ENCODE measurements at regions not wholly inside any gene's neighbourhood (a gene's known extent, or its start where the extent isn't known, plus 50 kb on each side); places are given as distances from the start of the nearest gene placed in this dataset.
"Not testable (repeated sequence)": the region's sequence is repeated elsewhere in the genome, so short reads cannot be mapped to it uniquely, and the experiment has no call there.

- no peak for ATAC-seq
Measured at GRCh38 chrX:39484159-39485068, 613.3 kb downstream of the BCOR start.

- no peak for ATAC-seq
Measured at GRCh38 chrX:39487166-39487968, 610.4 kb downstream of the BCOR start.

- no peak for ATAC-seq
Measured at GRCh38 chrX:39487969-39488330, 609.8 kb downstream of the BCOR start.

GRCh38 chrX:39491548-39492297, 606.0 kb downstream of the BCOR start:
- ATAC-seq = no peak

GRCh38 chrX:39492497-39493162, 605.1 kb downstream of the BCOR start:
- ATAC-seq = no peak

- no peak for ATAC-seq
Measured at GRCh38 chrX:39493168-39493567, 604.6 kb downstream of the BCOR start.

GRCh38 chrX:39497117-39497516, 600.6 kb downstream of the BCOR start:
- not testable (repeated sequence) for ATAC-seq

GRCh38 chrX:39497702-39498265, 600.0 kb downstream of the BCOR start:
- no peak for ATAC-seq

GRCh38 chrX:39499996-39500395, 597.8 kb downstream of the BCOR start:
- no peak for ATAC-seq

- no peak for ATAC-seq
Measured at GRCh38 chrX:39501822-39502221, 595.9 kb downstream of the BCOR start.

GRCh38 chrX:39502486-39502885, 595.3 kb downstream of the BCOR start:
- ATAC-seq = no peak

GRCh38 chrX:39504227-39504626, 593.5 kb downstream of the BCOR start:
- ATAC-seq = no peak

- no peak for ATAC-seq
Measured at GRCh38 chrX:39504850-39505259, 592.9 kb downstream of the BCOR start.

- no peak for ATAC-seq
Measured at GRCh38 chrX:39506131-39506530, 591.6 kb downstream of the BCOR start.

GRCh38 chrX:39507034-39507433, 590.7 kb downstream of the BCOR start:
- no peak for ATAC-seq

GRCh38 chrX:39507617-39508299, 590.0 kb downstream of the BCOR start:
- ATAC-seq = no peak

- ATAC-seq = no peak
Measured at GRCh38 chrX:39508300-39508692, 589.5 kb downstream of the BCOR start.

GRCh38 chrX:39509157-39509556, 588.6 kb downstream of the BCOR start:
- no peak for ATAC-seq

- ATAC-seq = no peak
Measured at GRCh38 chrX:39513836-39514235, 583.9 kb downstream of the BCOR start.

GRCh38 chrX:39514801-39515200, 583.0 kb downstream of the BCOR start:
- ATAC-seq = no peak

- no peak for ATAC-seq
Measured at GRCh38 chrX:39516427-39516841, 581.3 kb downstream of the BCOR start.

Measured in esophagus mucosa (tissue), 1 donor.